ENCODE measurements at regions not wholly inside any gene's neighbourhood (a gene's known extent, or its start where the extent isn't known, plus 50 kb on each side); places are given as distances from the start of the nearest gene placed in this dataset.
A peak's percentile ranks its signal among the peaks of the same experiment; 100 is the strongest.
"Not testable (repeated sequence)": the region's sequence is repeated elsewhere in the genome, so short reads cannot be mapped to it uniquely, and the experiment has no call there.

- H3K9me3 Mint-ChIP-seq = peaks cover 0 to 2% (median 0%) of the 10 kb centered on the region in 7 donors
- peaks cover 0 to 4% (median 0%) of the 10 kb centered on the region in 3 donors for H3K4me1 Mint-ChIP-seq
- H3K27ac Mint-ChIP-seq = no peak overlapping the region
- no peaks in the 10 kb centered on the region for H3K36me3 Mint-ChIP-seq
- no peaks in the 10 kb centered on the region for H3K27me3 Mint-ChIP-seq
- no peak overlapping the region for H3K4me3 Mint-ChIP-seq
- DNase-seq = no peak
- no peak for ATAC-seq (ENCODE audit: low read depth in 2 of 2)
Observed at GRCh38 chr18:73340135-73340977, 472.6 kb upstream of the NETO1 start.

- H3K27me3 Mint-ChIP-seq = no peaks in the 10 kb centered on the region
- no peaks in the 10 kb centered on the region for H3K4me1 Mint-ChIP-seq
- no peaks in the 10 kb centered on the region for H3K36me3 Mint-ChIP-seq
- ATAC-seq (ENCODE audit: low read depth in 2 of 2) (no peak), DNase-seq (no peak)
- peak overlapping the region in 1 of 6 donors; percentile 21 for H3K27ac Mint-ChIP-seq
- H3K9me3 Mint-ChIP-seq = peaks cover 0 to 2% (median 0%) of the 10 kb centered on the region in 7 donors
- no peak overlapping the region for H3K4me3 Mint-ChIP-seq
Observed at GRCh38 chr18:73331212-73331772, 463.5 kb upstream of the NETO1 start.

GRCh38 chr18:73330106-73330505, 462.3 kb upstream of the NETO1 start:
- not testable (repeated sequence) for H3K36me3 Mint-ChIP-seq; H3K4me3 Mint-ChIP-seq; H3K9me3 Mint-ChIP-seq; ATAC-seq (ENCODE audit: low read depth in 2 of 2); H3K27ac Mint-ChIP-seq; DNase-seq; H3K4me1 Mint-ChIP-seq; H3K27me3 Mint-ChIP-seq

GRCh38 chr18:73324187-73324831, 456.5 kb upstream of the NETO1 start:
- ATAC-seq (ENCODE audit: low read depth in 2 of 2); H3K4me3 Mint-ChIP-seq; H3K9me3 Mint-ChIP-seq; H3K27me3 Mint-ChIP-seq; H3K4me1 Mint-ChIP-seq; H3K36me3 Mint-ChIP-seq; DNase-seq; H3K27ac Mint-ChIP-seq: not testable (repeated sequence)

GRCh38 chr18:73318739-73319479, 451.1 kb upstream of the NETO1 start:
- Mint-ChIP-seq H3K9me3 (no peaks in the 10 kb centered on the region), H3K27ac (no peak overlapping the region), H3K36me3 (no peaks in the 10 kb centered on the region), H3K4me3 (no peak overlapping the region), H3K27me3 (no peaks in the 10 kb centered on the region), H3K4me1 (no peaks in the 10 kb centered on the region)
- ATAC-seq (ENCODE audit: low read depth in 2 of 2) = no peak
- DNase-seq = no peak

GRCh38 chr18:73316513-73316912, 448.7 kb upstream of the NETO1 start:
- no peak for ATAC-seq (ENCODE audit: low read depth in 2 of 2)
- Mint-ChIP-seq H3K4me3 (no peak overlapping the region), H3K36me3 (no peaks in the 10 kb centered on the region), H3K4me1 (no peaks in the 10 kb centered on the region), H3K27me3 (no peaks in the 10 kb centered on the region), H3K9me3 (peaks cover 0 to 3% (median 0%) of the 10 kb centered on the region in 7 donors), H3K27ac (no peak overlapping the region)
- no peak for DNase-seq

- Mint-ChIP-seq H3K27me3 (no peaks in the 10 kb centered on the region), H3K36me3 (no peaks in the 10 kb centered on the region), H3K9me3 (peaks cover 0 to 4% (median 0%) of the 10 kb centered on the region in 7 donors), H3K27ac (no peak overlapping the region), H3K4me3 (no peak overlapping the region), H3K4me1 (no peaks in the 10 kb centered on the region)
- ATAC-seq (ENCODE audit: low read depth in 2 of 2) (no peak), DNase-seq (no peak)
Observed at GRCh38 chr18:73315381-73315780, 447.6 kb upstream of the NETO1 start.

GRCh38 chr18:73313476-73313875, 445.7 kb upstream of the NETO1 start:
- ATAC-seq (ENCODE audit: low read depth in 2 of 2) (no peak), DNase-seq (no peak)
- no peaks in the 10 kb centered on the region for H3K36me3 Mint-ChIP-seq
- no peak overlapping the region for H3K4me3 Mint-ChIP-seq
- no peaks in the 10 kb centered on the region for H3K27me3 Mint-ChIP-seq
- H3K27ac Mint-ChIP-seq = no peak overlapping the region
- no peaks in the 10 kb centered on the region for H3K4me1 Mint-ChIP-seq
- peaks cover 0 to 4% (median 0%) of the 10 kb centered on the region in 7 donors for H3K9me3 Mint-ChIP-seq

- Mint-ChIP-seq H3K36me3 (no peaks in the 10 kb centered on the region), H3K9me3 (no peaks in the 10 kb centered on the region), H3K27me3 (no peaks in the 10 kb centered on the region), H3K27ac (no peak overlapping the region), H3K4me1 (no peaks in the 10 kb centered on the region), H3K4me3 (no peak overlapping the region)
- DNase-seq (no peak), ATAC-seq (ENCODE audit: low read depth in 2 of 2) (no peak)
Observed at GRCh38 chr18:73296686-73297085, 428.9 kb upstream of the NETO1 start.

- H3K27me3 Mint-ChIP-seq = no peaks in the 10 kb centered on the region
- H3K4me1 Mint-ChIP-seq = no peaks in the 10 kb centered on the region
- no peak for DNase-seq
- H3K4me3 Mint-ChIP-seq = no peak overlapping the region
- no peaks in the 10 kb centered on the region for H3K9me3 Mint-ChIP-seq
- ATAC-seq (ENCODE audit: low read depth in 2 of 2) = no peak
- H3K27ac Mint-ChIP-seq = no peak overlapping the region
- H3K36me3 Mint-ChIP-seq = no peaks in the 10 kb centered on the region
Observed at GRCh38 chr18:73292156-73292555, 424.4 kb upstream of the NETO1 start.

GRCh38 chr18:73288813-73289212, 421.0 kb upstream of the NETO1 start:
- Mint-ChIP-seq H3K36me3 (no peaks in the 10 kb centered on the region), H3K27me3 (no peaks in the 10 kb centered on the region), H3K4me3 (no peak overlapping the region), H3K9me3 (no peaks in the 10 kb centered on the region), H3K27ac (no peak overlapping the region), H3K4me1 (no peaks in the 10 kb centered on the region)
- DNase-seq (no peak), ATAC-seq (ENCODE audit: low read depth in 2 of 2) (no peak)

GRCh38 chr18:73286584-73286983, 418.8 kb upstream of the NETO1 start:
- DNase-seq (no peak), ATAC-seq (ENCODE audit: low read depth in 2 of 2) (no peak)
- Mint-ChIP-seq H3K36me3 (no peaks in the 10 kb centered on the region), H3K27me3 (no peaks in the 10 kb centered on the region), H3K4me3 (no peak overlapping the region), H3K9me3 (peaks cover 0 to 1% (median 0%) of the 10 kb centered on the region in 7 donors), H3K4me1 (no peaks in the 10 kb centered on the region), H3K27ac (no peak overlapping the region)

- Mint-ChIP-seq H3K27ac (no peak overlapping the region), H3K9me3 (peaks cover 0 to 1% (median 0%) of the 10 kb centered on the region in 7 donors)
- no peak for ATAC-seq (ENCODE audit: low read depth in 2 of 2)
Observed at GRCh38 chr18:73283788-73284187, 416.0 kb upstream of the NETO1 start.

More at GRCh38 chr18:73283788-73284187, 416.0 kb upstream of the NETO1 start:
- no peaks in the 10 kb centered on the region for H3K36me3 Mint-ChIP-seq
- peaks cover 0 to 2% (median 0%) of the 10 kb centered on the region in 3 donors for H3K27me3 Mint-ChIP-seq
- H3K4me1 Mint-ChIP-seq = no peaks in the 10 kb centered on the region
- DNase-seq = no peak
- peak overlapping the region in 1 of 8 donors; percentile 25 for H3K4me3 Mint-ChIP-seq
